Mammary epithelial cell (primary cell): ENCODE measurements at regions not wholly inside any gene's neighbourhood (a gene's known extent, or its start where the extent isn't known, plus 50 kb on each side); places are given as distances from the start of the nearest gene placed in this dataset.

Experiments used
- CTCF ChIP-seq, 2 donors: IDR thresholded peaks in 1 of 2; conservative IDR thresholded peaks in 1 of 2; 2 replicates each; pipeline ENCODE4 v1.5.1; 2011 to 2012; ENCODE audit warnings: inconsistent platforms in 2 of 2, low read length in 2 of 2, mild to moderate bottlenecking in 2 of 2, control low read depth in 1 of 2, low read depth in 1 of 2; ENCODE audit not compliant: insufficient read depth in 1 of 2; ENCODE audit errors: extremely low read depth in 1 of 2
- EZH2 ChIP-seq: IDR thresholded peaks from 2 replicates; pipeline ENCODE4 v1.6.1; 2012; ENCODE audit warnings: low read length, inconsistent platforms, borderline replicate concordance

GRCh38 chr5:39519079-39519478 lies 94.3 kb upstream of the DAB2 start:
- no peak for TF ChIP-seq CTCF (conservative IDR thresholded peaks at IDR 0.05 in 1 of 2, IDR thresholded peaks at IDR 0.05 in 1 of 2; ENCODE audit: extremely low read depth in 1 of 2, insufficient read depth in 1 of 2, low read depth in 1 of 2, low read length in 2 of 2)
- TF ChIP-seq EZH2, result no peak
